ENCODE measurements at regions not wholly inside any gene's neighbourhood (a gene's known extent, or its start where the extent isn't known, plus 50 kb on each side); places are given as distances from the start of the nearest gene placed in this dataset.

GRCh38 chrX:13201605-13202219, 118.1 kb downstream of the ATXN3L start:
- no peaks in the 10 kb centered on the region for H3K36me3 ChIP-seq
- no peak overlapping the region for H3K4me3 ChIP-seq
- no peak for TF ChIP-seq POLR2A (IDR thresholded peaks at IDR 0.05)
- no peak for TF ChIP-seq CTCF (IDR thresholded peaks at IDR 0.05)
- no peak for DNase-seq
- H3K27ac ChIP-seq, result no peak overlapping the region
- no peaks in the 10 kb centered on the region for H3K27me3 ChIP-seq
- intact Hi-C loops (cut with DNase I; ENCODE audit: low total_unique reads), result no loop called here
- no peaks in the 10 kb centered on the region for H3K9me3 ChIP-seq
- H3K4me1 ChIP-seq, result no peaks in the 10 kb centered on the region

GRCh38 chrX:13200398-13200797, 119.5 kb downstream of the ATXN3L start:
- DNase-seq, result no peak
- no peaks in the 10 kb centered on the region for H3K27me3 ChIP-seq
- TF ChIP-seq POLR2A (IDR thresholded peaks at IDR 0.05) (no peak), CTCF (IDR thresholded peaks at IDR 0.05) (no peak)
- intact Hi-C loops (cut with DNase I; ENCODE audit: low total_unique reads), result no loop called here
- no peaks in the 10 kb centered on the region for H3K9me3 ChIP-seq
- H3K4me3 ChIP-seq, result no peak overlapping the region
- H3K27ac ChIP-seq, result peak overlapping the region in 1 of 2 donors; percentile 17
- no peaks in the 10 kb centered on the region for H3K4me1 ChIP-seq
- H3K36me3 ChIP-seq, result no peaks in the 10 kb centered on the region

- H3K4me3 ChIP-seq, result no peak overlapping the region
- H3K9me3 ChIP-seq, result no peaks in the 10 kb centered on the region
- no peaks in the 10 kb centered on the region for H3K27me3 ChIP-seq
- TF ChIP-seq POLR2A (IDR thresholded peaks at IDR 0.05), result no peak
- no peak for TF ChIP-seq CTCF (IDR thresholded peaks at IDR 0.05)
- intact Hi-C loops (cut with DNase I; ENCODE audit: low total_unique reads), result no loop called here
- no peaks in the 10 kb centered on the region for H3K36me3 ChIP-seq
- no peaks in the 10 kb centered on the region for H3K4me1 ChIP-seq
- H3K27ac ChIP-seq, result peak overlapping the region in 1 of 2 donors; percentile 37
- no peak for DNase-seq
Observed at GRCh38 chrX:13198762-13199064, 121.1 kb downstream of the ATXN3L start.

GRCh38 chrX:13198056-13198761, 121.6 kb downstream of the ATXN3L start:
- TF ChIP-seq CTCF (IDR thresholded peaks at IDR 0.05), result no peak
- TF ChIP-seq POLR2A (IDR thresholded peaks at IDR 0.05), result no peak
- no peaks in the 10 kb centered on the region for H3K36me3 ChIP-seq
- intact Hi-C loops (cut with DNase I; ENCODE audit: low total_unique reads), result no loop called here
- H3K4me1 ChIP-seq, result no peaks in the 10 kb centered on the region
- no peak overlapping the region for H3K4me3 ChIP-seq
- no peaks in the 10 kb centered on the region for H3K27me3 ChIP-seq
- DNase-seq, result no peak
- H3K27ac ChIP-seq, result peak overlapping the region in 1 of 2 donors; percentile 37
- H3K9me3 ChIP-seq, result no peaks in the 10 kb centered on the region

GRCh38 chrX:13196782-13197181, 123.1 kb downstream of the ATXN3L start:
- no peak for DNase-seq
- H3K27ac ChIP-seq, result no peak overlapping the region
- no peaks in the 10 kb centered on the region for H3K9me3 ChIP-seq
- no peaks in the 10 kb centered on the region for H3K27me3 ChIP-seq
- H3K4me3 ChIP-seq, result no peak overlapping the region
- intact Hi-C loops (cut with DNase I; ENCODE audit: low total_unique reads), result no loop called here
- H3K4me1 ChIP-seq, result no peaks in the 10 kb centered on the region
- TF ChIP-seq CTCF (IDR thresholded peaks at IDR 0.05) (no peak), POLR2A (IDR thresholded peaks at IDR 0.05) (no peak)
- H3K36me3 ChIP-seq, result no peaks in the 10 kb centered on the region
